WTC11 (cell line): ENCODE measurements at regions not wholly inside any gene's neighbourhood (a gene's known extent, or its start where the extent isn't known, plus 50 kb on each side); places are given as distances from the start of the nearest gene placed in this dataset.

Experiments used
- ATAC-seq: fragments of 200-7000 bp; cut with Tn5 transposase; 2 replicates; pipeline ENCODE4 v1.10.0; 2021; ENCODE audit warnings: mild to moderate bottlenecking, moderate library complexity
- CTCF ChIA-PET: fragments of 300-600 bp; sonication (Branson Sonifier 250); formaldehyde crosslinking; loops from one replicate; lab custom pipeline; 2021; ENCODE audit warnings: antibody characterized with exemption; lab: Charles Lee
- POLR2A ChIA-PET: fragments of 350-600 bp; sonication (Branson Sonifier 250); formaldehyde crosslinking; loops from one replicate; lab custom pipeline; 2021; ENCODE audit warnings: antibody characterized with exemption; lab: Charles Lee
- DNase-seq: peaks from one replicate; pipeline ENCODE4 v3.0.0; 2021; ENCODE audit warnings: low spot score
- H3K27ac Mint-ChIP-seq: 2 replicates; pipeline ENCODE4 v1.8.0; 2021; ENCODE audit warnings: mixed read lengths
- H3K27me3 Mint-ChIP-seq: 2 replicates; pipeline ENCODE4 v1.8.0; 2021; ENCODE audit warnings: low read depth, mild to moderate bottlenecking, moderate library complexity, mixed read lengths
- H3K36me3 Mint-ChIP-seq: 2 replicates; pipeline ENCODE4 v1.8.0; 2021; ENCODE audit warnings: mixed read lengths
- H3K4me1 Mint-ChIP-seq: 2 replicates; pipeline ENCODE4 v1.8.0; 2022; ENCODE audit warnings: mixed read lengths
- H3K4me3 Mint-ChIP-seq: 2 replicates; pipeline ENCODE4 v1.8.0; 2021; ENCODE audit warnings: mild to moderate bottlenecking, moderate library complexity, mixed read lengths
- H3K9me3 Mint-ChIP-seq: 2 replicates; pipeline ENCODE4 v1.8.0; 2021; ENCODE audit warnings: mixed read lengths
- ATF1 ChIP-seq: sonication (generic); formaldehyde crosslinking; IDR thresholded peaks from 2 replicates; pipeline ENCODE4 v1.8.1; 2023; ENCODE audit warnings: mild to moderate bottlenecking, moderate library complexity, missing genetic modification reagents
- CBFB ChIP-seq: sonication (generic); formaldehyde crosslinking; IDR thresholded peaks from 2 replicates; pipeline ENCODE4 v1.8.1; 2022; ENCODE audit warnings: mild to moderate bottlenecking, low read depth, missing genetic modification reagents
- CDX4 ChIP-seq: fragments of 250-450 bp; sonication (Bioruptor Pico); IDR thresholded peaks from 2 replicates; pipeline ENCODE4 v1.9.0; 2021; ENCODE audit warnings: moderate library complexity, mild to moderate bottlenecking, inconsistent platforms, borderline replicate concordance
- E2F4 ChIP-seq: sonication (generic); formaldehyde crosslinking; IDR thresholded peaks from 2 replicates; pipeline ENCODE4 v1.8.1; 2022; ENCODE audit warnings: low read depth, mild to moderate bottlenecking, moderate library complexity, missing genetic modification reagents, borderline replicate concordance
- ELF4 ChIP-seq: sonication (generic); formaldehyde crosslinking; IDR thresholded peaks from 2 replicates; pipeline ENCODE4 v1.8.1; 2022; ENCODE audit warnings: low read depth, mild to moderate bottlenecking, moderate library complexity, missing genetic modification reagents
- EMX1 ChIP-seq: fragments of 250-450 bp; sonication (Bioruptor Pico); IDR thresholded peaks from 2 replicates; pipeline ENCODE4 v1.8.0; 2021; ENCODE audit warnings: mild to moderate bottlenecking
- ERG ChIP-seq: fragments of 250-450 bp; sonication (Bioruptor Pico); IDR thresholded peaks from 2 replicates; pipeline ENCODE4 v1.8.0; 2021; ENCODE audit warnings: mild to moderate bottlenecking
- ETV6 ChIP-seq: sonication (generic); formaldehyde crosslinking; IDR thresholded peaks from 2 replicates; pipeline ENCODE4 v1.8.1; 2022; ENCODE audit warnings: mild to moderate bottlenecking, missing genetic modification reagents
- FOXJ3 ChIP-seq: sonication (generic); formaldehyde crosslinking; IDR thresholded peaks from 2 replicates; pipeline ENCODE4 v1.9.0; 2021; ENCODE audit warnings: missing genetic modification reagents, mild to moderate bottlenecking, borderline replicate concordance
- FOXK1 ChIP-seq: sonication (generic); formaldehyde crosslinking; IDR thresholded peaks from 2 replicates; pipeline ENCODE4 v1.8.0; 2022; ENCODE audit warnings: mild to moderate bottlenecking, moderate library complexity, missing genetic modification reagents
- GTF2I ChIP-seq: fragments of 250-450 bp; sonication (Bioruptor Pico); conservative IDR thresholded peaks from 2 replicates; pipeline ENCODE4 v1.4.0; 2021; ENCODE audit warnings: mild to moderate bottlenecking
- JAZF1 ChIP-seq: fragments of 250-450 bp; sonication (Bioruptor Pico); IDR thresholded peaks from 2 replicates; pipeline ENCODE4 v1.9.0; 2021; ENCODE audit warnings: moderate library complexity, mild to moderate bottlenecking, inconsistent platforms
- JUN ChIP-seq: sonication (generic); formaldehyde crosslinking; IDR thresholded peaks from 2 replicates; pipeline ENCODE4 v1.8.0; 2023; ENCODE audit warnings: mild to moderate bottlenecking, missing genetic modification reagents
- KAT7 ChIP-seq: sonication (generic); formaldehyde crosslinking; IDR thresholded peaks from 2 replicates; pipeline ENCODE4 v1.8.1; 2023; ENCODE audit warnings: missing genetic modification reagents, mild to moderate bottlenecking, borderline replicate concordance
- MLX ChIP-seq: sonication (generic); formaldehyde crosslinking; IDR thresholded peaks from 2 replicates; pipeline ENCODE4 v1.8.1; 2023; ENCODE audit warnings: mild to moderate bottlenecking, missing genetic modification reagents, moderate library complexity
- MXD4 ChIP-seq: fragments of 250-450 bp; sonication (Bioruptor Pico); IDR thresholded peaks from 2 replicates; pipeline ENCODE4 v1.8.0; 2021; ENCODE audit warnings: mild to moderate bottlenecking, moderate library complexity, borderline replicate concordance
- MYBL2 ChIP-seq: sonication (generic); formaldehyde crosslinking; IDR thresholded peaks from 2 replicates; pipeline ENCODE4 v1.8.1; 2023; ENCODE audit warnings: mild to moderate bottlenecking, moderate library complexity, missing genetic modification reagents
- NFATC4 ChIP-seq: fragments of 250-450 bp; sonication (Bioruptor Pico); IDR thresholded peaks from 2 replicates; pipeline ENCODE4 v1.9.0; 2021; ENCODE audit warnings: mild to moderate bottlenecking
- OVOL2 ChIP-seq: fragments of 250-450 bp; sonication (Bioruptor Pico); IDR thresholded peaks from 2 replicates; pipeline ENCODE4 v1.9.0; 2021; ENCODE audit warnings: mild to moderate bottlenecking, borderline replicate concordance
- PRRX2 ChIP-seq: fragments of 250-450 bp; sonication (Bioruptor Pico); IDR thresholded peaks from 2 replicates; pipeline ENCODE4 v1.8.0; 2021; ENCODE audit warnings: mild to moderate bottlenecking
- SMAD3 ChIP-seq: sonication (generic); formaldehyde crosslinking; IDR thresholded peaks from 2 replicates; pipeline ENCODE4 v1.8.0; 2022; ENCODE audit warnings: missing genetic modification reagents, mild to moderate bottlenecking, borderline replicate concordance
- ZBTB21 ChIP-seq: sonication (generic); formaldehyde crosslinking; IDR thresholded peaks from 2 replicates; pipeline ENCODE4 v1.8.1; 2023; ENCODE audit warnings: mild to moderate bottlenecking, missing genetic modification reagents, borderline replicate concordance
- ZBTB43 ChIP-seq: sonication (generic); formaldehyde crosslinking; IDR thresholded peaks from 2 replicates; pipeline ENCODE4 v1.8.1; 2023; ENCODE audit warnings: mild to moderate bottlenecking, missing genetic modification reagents
- ZMAT4 ChIP-seq: fragments of 250-450 bp; sonication (Bioruptor Pico); IDR thresholded peaks from 2 replicates; pipeline ENCODE4 v1.9.0; 2021; ENCODE audit warnings: mild to moderate bottlenecking
- ZNF416 ChIP-seq: fragments of 250-450 bp; sonication (Bioruptor Pico); IDR thresholded peaks from 2 replicates; pipeline ENCODE4 v1.9.0; 2021; ENCODE audit warnings: mild to moderate bottlenecking, inconsistent platforms
- ZNF423 ChIP-seq: fragments of 250-450 bp; sonication (Bioruptor Pico); IDR thresholded peaks from 2 replicates; pipeline ENCODE4 v2.1.2; 2022; ENCODE audit warnings: mild to moderate bottlenecking, moderate library complexity
- ZNF512 ChIP-seq: sonication (generic); formaldehyde crosslinking; IDR thresholded peaks from 2 replicates; pipeline ENCODE4 v1.8.1; 2022; ENCODE audit warnings: missing genetic modification reagents, borderline replicate concordance
- ZNF671 ChIP-seq: fragments of 250-450 bp; sonication (Bioruptor Pico); IDR thresholded peaks from 2 replicates; pipeline ENCODE4 v1.8.0; 2021; ENCODE audit warnings: mild to moderate bottlenecking
- ZSCAN18 ChIP-seq: fragments of 250-450 bp; sonication (Bioruptor Pico); IDR thresholded peaks from 2 replicates; pipeline ENCODE4 v2.1.2; 2022; ENCODE audit warnings: mild to moderate bottlenecking, moderate library complexity

GRCh38 chr2:145112467-145112866 lies 592.5 kb upstream of the ZEB2 start:
- DNase-seq (no peak), ATAC-seq (no peak)
- ChIA-PET POLR2A (no interaction called here), CTCF (no interaction called here)
- TF ChIP-seq MYBL2 (no peak), ATF1 (CRISPR knock-in tag) (no peak), ZBTB43 (CRISPR knock-in tag) (no peak), ETV6 (CRISPR knock-in tag) (no peak), ELF4 (CRISPR knock-in tag) (no peak), ZNF416 (CRISPR knock-in tag) (no peak), KAT7 (CRISPR knock-in tag) (no peak), ZNF671 (CRISPR knock-in tag) (no peak), CDX4 (CRISPR knock-in tag) (no peak), JUN (CRISPR knock-in tag) (no peak), JAZF1 (CRISPR knock-in tag) (no peak), OVOL2 (no peak), MLX (CRISPR knock-in tag) (no peak), PRRX2 (CRISPR knock-in tag) (no peak), FOXJ3 (CRISPR knock-in tag) (no peak), E2F4 (no peak), FOXK1 (CRISPR knock-in tag) (no peak), ERG (CRISPR knock-in tag) (no peak), SMAD3 (CRISPR knock-in tag) (no peak), ZSCAN18 (CRISPR knock-in tag) (no peak)
- peaks cover 4% of the 10 kb centered on the region for H3K4me1 Mint-ChIP-seq
- no peaks in the 10 kb centered on the region for H3K36me3 Mint-ChIP-seq
- no peaks in the 10 kb centered on the region for H3K9me3 Mint-ChIP-seq
- no peaks in the 10 kb centered on the region for H3K27me3 Mint-ChIP-seq
- H3K27ac Mint-ChIP-seq, result no peak overlapping the region
- no peak overlapping the region for H3K4me3 Mint-ChIP-seq

GRCh38 chr2:145110668-145111356 lies 590.9 kb upstream of the ZEB2 start:
- no peak overlapping the region for H3K4me3 Mint-ChIP-seq
- H3K27me3 Mint-ChIP-seq, result no peaks in the 10 kb centered on the region
- no peaks in the 10 kb centered on the region for H3K36me3 Mint-ChIP-seq
- CTCF ChIA-PET, result no interaction called here
- no peak for DNase-seq
- H3K4me1 Mint-ChIP-seq, result peaks cover 11% of the 10 kb centered on the region
- no peaks in the 10 kb centered on the region for H3K9me3 Mint-ChIP-seq
- ATAC-seq, result no peak
- POLR2A ChIA-PET, result no interaction called here
- no peak overlapping the region for H3K27ac Mint-ChIP-seq
- TF ChIP-seq CBFB (CRISPR knock-in tag) (no peak), MXD4 (no peak), ZBTB21 (CRISPR knock-in tag) (no peak), EMX1 (CRISPR knock-in tag) (no peak), ZMAT4 (CRISPR knock-in tag) (no peak), NFATC4 (CRISPR knock-in tag) (no peak), GTF2I (CRISPR knock-in tag) (no peak), ZNF423 (no peak), KAT7 (CRISPR knock-in tag) (no peak), ZNF512 (CRISPR knock-in tag) (no peak)
